Stimulated activated naive CD8-positive, alpha-beta T cell treated with anti-CD3 and anti-CD28 coated beads, Interleukin-15, amount 100 ng/mL, for 72 hours (primary cell): ENCODE measurements at regions not wholly inside any gene's neighbourhood (a gene's known extent, or its start where the extent isn't known, plus 50 kb on each side); places are given as distances from the start of the nearest gene placed in this dataset.

Experiments
- ATAC-seq: fragments of 150-1000 bp; cut with Tn5 transposase; 2 replicates; pipeline ENCODE4 v1.10.0; 2021; ENCODE audit warnings: mild to moderate bottlenecking, moderate library complexity
- DNase-seq, 2 donors: peaks; one replicate each; pipeline ENCODE4 v3.0.0; 2021 to 2022
- H3K27ac Mint-ChIP-seq, 2 donors: one replicate each; pipeline ENCODE4 v1.8.0; 2022; ENCODE audit warnings: mild to moderate bottlenecking in 2 of 2, mixed read lengths in 2 of 2, moderate library complexity in 2 of 2
- H3K27me3 Mint-ChIP-seq: one replicate; pipeline ENCODE4 v1.8.0; 2022; ENCODE audit warnings: mixed read lengths
- H3K4me1 Mint-ChIP-seq: one replicate; pipeline ENCODE4 v1.8.0; 2022; ENCODE audit warnings: mild to moderate bottlenecking, mixed read lengths
- H3K4me3 Mint-ChIP-seq, 2 donors: one replicate each; pipeline ENCODE4 v1.8.0; 2022; ENCODE audit warnings: mild to moderate bottlenecking in 2 of 2, mixed read lengths in 2 of 2, moderate library complexity in 1 of 2
- H3K9me3 Mint-ChIP-seq, 2 donors: one replicate each; pipeline ENCODE4 v1.8.0; 2022; ENCODE audit warnings: mixed read lengths in 2 of 2

GRCh38 chr12:38124247-38125012, 192.1 kb upstream of the ALG10B start:
- H3K27ac Mint-ChIP-seq, result no peak overlapping the region
- DNase-seq, result no peak
- no peaks in the 10 kb centered on the region for H3K27me3 Mint-ChIP-seq
- peaks cover 0 to 8% of the 10 kb centered on the region in 2 donors for H3K9me3 Mint-ChIP-seq
- no peak for ATAC-seq
- no peak overlapping the region for H3K4me3 Mint-ChIP-seq
- H3K4me1 Mint-ChIP-seq, result no peaks in the 10 kb centered on the region

- DNase-seq, result no peak
- Mint-ChIP-seq H3K4me1 (no peaks in the 10 kb centered on the region), H3K4me3 (no peak overlapping the region), H3K27ac (no peak overlapping the region), H3K9me3 (peaks cover 0 to 4% of the 10 kb centered on the region in 2 donors), H3K27me3 (peaks cover 23% of the 10 kb centered on the region)
- ATAC-seq, result no peak
These were observed 184.4 kb upstream of the ALG10B start for GRCh38 chr12:38132139-38132538.

DNA sequence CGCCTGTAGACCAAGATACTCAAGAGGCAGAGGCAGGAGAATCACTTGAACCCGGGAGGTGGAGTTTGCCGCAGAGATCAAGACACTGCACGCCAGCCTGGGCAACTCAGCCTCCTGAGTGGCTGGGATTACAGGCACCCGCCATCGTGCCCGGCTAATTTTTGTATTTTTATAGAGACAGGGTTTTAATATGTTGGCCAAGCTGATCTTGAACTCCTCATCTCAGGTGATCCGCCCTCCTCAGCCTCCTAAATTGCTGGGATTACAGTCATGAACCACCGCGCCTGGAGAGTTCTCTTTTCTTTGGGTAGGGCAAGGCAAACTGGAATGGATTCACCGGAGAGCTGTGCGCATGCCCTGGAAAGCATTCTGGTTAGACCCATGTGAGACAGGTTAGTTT, 179.3 kb upstream of the ALG10B start:
- Mint-ChIP-seq H3K4me3 (no peak overlapping the region), H3K27ac (no peak overlapping the region), H3K4me1 (peaks cover 14% of the 10 kb centered on the region), H3K9me3 (no peaks in the 10 kb centered on the region), H3K27me3 (peaks cover 32% of the 10 kb centered on the region)
- DNase-seq (no peak), ATAC-seq (no peak)

DNA sequence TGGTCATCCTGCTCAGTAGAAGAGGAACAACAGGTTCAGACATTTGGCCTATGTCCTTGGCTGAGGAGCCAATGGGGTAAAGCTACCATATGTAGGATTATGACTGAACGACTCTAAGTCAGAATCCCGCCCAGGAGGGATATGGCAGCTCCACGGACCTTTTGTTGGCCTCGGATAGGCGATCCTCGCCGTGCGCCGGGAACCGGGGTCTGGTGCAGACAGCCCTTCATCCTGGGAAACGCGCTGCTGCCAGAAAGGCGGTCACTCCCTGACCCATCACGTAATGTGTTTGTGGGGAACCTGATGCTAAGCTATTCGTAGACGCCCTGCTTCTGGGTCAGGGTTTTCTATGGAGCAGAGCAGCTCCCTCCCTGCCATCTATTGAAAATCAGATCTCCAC, 178.9 kb upstream of the ALG10B start:
- H3K27ac Mint-ChIP-seq, result no peak overlapping the region
- H3K4me1 Mint-ChIP-seq, result peaks cover 14% of the 10 kb centered on the region
- peak overlapping the region in 1 of 2 donors; percentile 77 for H3K4me3 Mint-ChIP-seq
- H3K27me3 Mint-ChIP-seq, result peaks cover 32% of the 10 kb centered on the region
- peak; percentile 21 for ATAC-seq
- DNase-seq, result no peak
- no peaks in the 10 kb centered on the region for H3K9me3 Mint-ChIP-seq

GRCh38 chr12:38138225-38139221, 178.1 kb upstream of the ALG10B start:
- Mint-ChIP-seq H3K27me3 (peaks cover 32% of the 10 kb centered on the region), H3K4me3 (peak overlapping the region; percentile 77 to 84), H3K27ac (peak overlapping the region in 1 of 2 donors; percentile 68), H3K9me3 (no peaks in the 10 kb centered on the region), H3K4me1 (peaks cover 14% of the 10 kb centered on the region)
- DNase-seq, result peak; percentile 47 to 50
- peak; percentile 70 for ATAC-seq

DNA sequence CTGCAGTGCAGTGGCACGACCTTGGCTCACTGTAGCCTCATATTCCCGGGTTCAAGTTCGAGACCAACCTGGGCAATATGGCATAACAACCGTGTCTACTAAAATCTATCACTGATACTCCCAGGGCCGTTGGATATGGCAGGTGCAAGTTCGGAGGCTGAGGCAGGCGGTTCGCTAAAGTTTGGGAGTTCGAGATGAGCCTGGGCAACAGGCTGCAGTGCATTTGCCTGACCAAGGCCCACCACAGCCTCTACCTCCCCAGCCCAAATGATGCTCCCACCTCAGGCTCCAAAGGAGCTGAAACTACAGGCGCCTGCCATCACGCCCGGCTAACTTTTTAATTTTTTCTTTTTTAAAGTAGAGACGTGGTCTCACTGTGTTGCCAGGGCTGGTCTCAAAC, 177.1 kb upstream of the ALG10B start:
- peaks cover 14% of the 10 kb centered on the region for H3K4me1 Mint-ChIP-seq
- no peak overlapping the region for H3K27ac Mint-ChIP-seq
- H3K27me3 Mint-ChIP-seq, result peaks cover 29% of the 10 kb centered on the region
- DNase-seq, result no peak
- ATAC-seq, result no peak
- no peaks in the 10 kb centered on the region for H3K9me3 Mint-ChIP-seq
- H3K4me3 Mint-ChIP-seq, result no peak overlapping the region

- no peak for ATAC-seq
- Mint-ChIP-seq H3K4me1 (peaks cover 14% of the 10 kb centered on the region), H3K4me3 (no peak overlapping the region)
These were observed 175.3 kb upstream of the ALG10B start for GRCh38 chr12:38141239-38141638.

GRCh38 chr12:38141861-38142260, 174.7 kb upstream of the ALG10B start:
- Mint-ChIP-seq H3K27ac (no peak overlapping the region), H3K4me1 (peaks cover 14% of the 10 kb centered on the region), H3K27me3 (peaks cover 17% of the 10 kb centered on the region), H3K9me3 (peaks cover 0 to 4% of the 10 kb centered on the region in 2 donors), H3K4me3 (no peak overlapping the region)
- ATAC-seq, result no peak
- no peak for DNase-seq

More at GRCh38 chr12:38141239-38141638, 175.3 kb upstream of the ALG10B start:
- H3K9me3 Mint-ChIP-seq, result no peaks in the 10 kb centered on the region
- no peak overlapping the region for H3K27ac Mint-ChIP-seq
- peaks cover 19% of the 10 kb centered on the region for H3K27me3 Mint-ChIP-seq
- DNase-seq, result no peak

DNA sequence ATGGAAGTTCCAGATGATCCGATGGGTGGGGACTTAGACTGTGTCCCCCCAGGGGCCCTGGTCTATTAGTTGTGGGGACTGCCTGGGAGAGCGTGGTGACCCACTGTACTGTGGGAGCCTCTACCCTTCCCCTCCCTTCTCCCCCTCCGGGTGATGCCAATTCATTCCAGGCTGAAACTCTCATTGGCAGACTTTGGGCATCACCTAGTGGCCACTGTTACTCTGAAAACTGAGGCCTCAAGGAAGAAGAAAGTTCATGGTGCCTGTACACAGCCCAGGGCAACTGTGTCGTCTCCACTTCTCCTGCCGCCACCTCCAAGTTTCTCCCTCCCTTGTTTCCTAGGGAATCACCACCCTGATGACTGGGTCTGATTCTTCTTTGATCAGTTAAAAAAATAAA, 173.6 kb upstream of the ALG10B start:
- peaks cover 7% of the 10 kb centered on the region for H3K27me3 Mint-ChIP-seq
- no peak for ATAC-seq
- H3K27ac Mint-ChIP-seq, result no peak overlapping the region
- H3K9me3 Mint-ChIP-seq, result peaks cover 10 to 15% of the 10 kb centered on the region in 2 donors
- no peak for DNase-seq
- peaks cover 12% of the 10 kb centered on the region for H3K4me1 Mint-ChIP-seq
- no peak overlapping the region for H3K4me3 Mint-ChIP-seq

- Mint-ChIP-seq H3K9me3 (peaks cover 21 to 26% of the 10 kb centered on the region in 2 donors), H3K27ac (no peak overlapping the region), H3K4me3 (no peak overlapping the region), H3K27me3 (no peaks in the 10 kb centered on the region), H3K4me1 (peaks cover 1% of the 10 kb centered on the region)
- ATAC-seq (no peak), DNase-seq (no peak)
These were observed 172.5 kb upstream of the ALG10B start for GRCh38 chr12:38144049-38144448.

GRCh38 chr12:38144601-38145436, 171.8 kb upstream of the ALG10B start:
- Mint-ChIP-seq H3K9me3 (peaks cover 23 to 29% of the 10 kb centered on the region in 2 donors), H3K4me3 (no peak overlapping the region), H3K4me1 (no peaks in the 10 kb centered on the region), H3K27ac (no peak overlapping the region), H3K27me3 (no peaks in the 10 kb centered on the region)
- ATAC-seq, result no peak
- DNase-seq, result no peak

DNA sequence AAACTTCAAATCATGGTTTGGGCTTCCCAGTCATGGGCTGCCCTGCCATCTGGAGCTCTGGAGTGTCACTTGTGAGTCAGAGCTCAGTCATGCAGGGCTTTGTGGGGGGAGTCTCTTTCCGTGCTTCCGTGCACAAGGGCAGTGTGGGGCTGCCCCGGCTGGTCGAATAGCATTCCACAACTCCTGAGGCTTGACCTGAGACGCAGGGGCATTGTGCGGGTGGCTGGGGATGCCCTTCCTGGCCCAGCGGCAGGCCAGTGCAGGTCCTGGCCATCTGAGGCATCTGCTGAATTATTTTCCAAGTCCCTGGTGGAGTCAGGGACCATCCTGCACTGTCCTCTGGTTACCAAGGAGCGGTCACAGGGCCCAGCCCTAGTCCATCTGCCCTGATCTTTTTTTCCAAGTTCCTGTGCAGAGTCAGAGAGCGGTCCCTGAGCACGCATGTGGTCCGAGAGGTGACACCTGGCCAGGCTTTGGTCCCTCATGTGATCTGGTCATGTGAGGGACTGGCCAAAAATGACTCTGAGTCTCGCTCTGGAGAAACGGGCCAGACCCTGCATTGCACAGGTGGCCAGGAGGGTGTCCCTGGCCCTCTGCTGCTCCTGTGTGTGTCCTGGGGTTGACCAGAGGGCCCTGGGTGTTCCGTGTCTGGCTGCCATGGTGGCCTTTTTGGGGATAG, 167.0 kb upstream of the ALG10B start:
- no peak overlapping the region for H3K4me3 Mint-ChIP-seq
- DNase-seq, result no peak
- no peaks in the 10 kb centered on the region for H3K4me1 Mint-ChIP-seq
- no peak for ATAC-seq
- no peak overlapping the region for H3K27ac Mint-ChIP-seq
- peaks cover 23 to 29% of the 10 kb centered on the region in 2 donors for H3K9me3 Mint-ChIP-seq
- H3K27me3 Mint-ChIP-seq, result no peaks in the 10 kb centered on the region

GRCh38 chr12:38151991-38152700, 164.4 kb upstream of the ALG10B start:
- peaks cover 21 to 23% of the 10 kb centered on the region in 2 donors for H3K9me3 Mint-ChIP-seq
- H3K4me3 Mint-ChIP-seq, result no peak overlapping the region
- DNase-seq (no peak), ATAC-seq (no peak)
- no peaks in the 10 kb centered on the region for H3K4me1 Mint-ChIP-seq
- H3K27ac Mint-ChIP-seq, result peak overlapping the region in 1 of 2 donors; percentile 37
- no peaks in the 10 kb centered on the region for H3K27me3 Mint-ChIP-seq
